ENCODE measurements at regions not wholly inside any gene's neighbourhood (a gene's known extent, or its start where the extent isn't known, plus 50 kb on each side); places are given as distances from the start of the nearest gene placed in this dataset.

GRCh38 chrX:116246261-116246660, 75.7 kb downstream of the AGTR2 start (continued):
- no peak for TF ChIP-seq ZNF280C (tag by site-specific recombination; IDR thresholded peaks at IDR 0.05)
- no peak for TF ChIP-seq AEBP2 (tag by site-specific recombination; IDR thresholded peaks at IDR 0.05; ENCODE audit: borderline replicate concordance)
- no peak for TF ChIP-seq SCRT1 (tag by site-specific recombination; IDR thresholded peaks at IDR 0.05; ENCODE audit: borderline replicate concordance)
- no peak for TF ChIP-seq ZNF16 (tag by site-specific recombination; IDR thresholded peaks at IDR 0.05; ENCODE audit: low read depth)
- TF ChIP-seq REPIN1 (tag by site-specific recombination; IDR thresholded peaks at IDR 0.05; ENCODE audit: low read depth): no peak

GRCh38 chrX:116267511-116268040, 97.0 kb downstream of the AGTR2 start:
- Histone ChIP-seq H3K9me3 (ENCODE audit: control insufficient read depth, insufficient read depth, low read depth, low read length) (no peaks in the 10 kb centered on the region), H3K4me1 (ENCODE audit: control insufficient read depth, insufficient read depth, low read length) (no peaks in the 10 kb centered on the region), H3K4me3 (ENCODE audit: low read depth, low read length) (no peak overlapping the region), H3K27ac (ENCODE audit: extremely low read depth, low read depth, low read length) (no peak overlapping the region), H3K36me3 (ENCODE audit: control insufficient read depth in 2 of 2, insufficient read depth in 1 of 2, low read length in 2 of 2) (no peaks in the 10 kb centered on the region)
- TF ChIP-seq IKZF3 (tag by site-specific recombination; IDR thresholded peaks at IDR 0.05): no peak
- TF ChIP-seq MZF1 (tag by site-specific recombination; IDR thresholded peaks at IDR 0.05; ENCODE audit: borderline replicate concordance): no peak
- TF ChIP-seq ATF2 (tag by site-specific recombination; IDR thresholded peaks at IDR 0.05; ENCODE audit: low read depth): no peak
- TF ChIP-seq ZBTB20 (tag by site-specific recombination; IDR thresholded peaks at IDR 0.05): no peak
- TF ChIP-seq ZBTB7A (tag by site-specific recombination; IDR thresholded peaks at IDR 0.05; ENCODE audit: low read depth): no peak
- TF ChIP-seq ZNF843 (tag by site-specific recombination; IDR thresholded peaks at IDR 0.05): no peak
- TF ChIP-seq ZNF600 (tag by site-specific recombination; IDR thresholded peaks at IDR 0.05): no peak
- ChIA-PET CTCF (no interaction called here), POLR2A (no interaction called here)

- POLR2A ChIA-PET: no interaction called here
- CTCF ChIA-PET: interaction anchor here (0.6 kb wide), 2 partner anchors 21 to 67 kb away, joined by 3 to 4 read pairs; no protein-coding TSS in a partner anchor
- Histone ChIP-seq H3K4me3 (ENCODE audit: low read depth, low read length) (no peak overlapping the region), H3K4me1 (ENCODE audit: control insufficient read depth, insufficient read depth, low read length) (no peaks in the 10 kb centered on the region), H3K36me3 (ENCODE audit: control insufficient read depth in 2 of 2, insufficient read depth in 1 of 2, low read length in 2 of 2) (no peaks in the 10 kb centered on the region), H3K27ac (ENCODE audit: extremely low read depth, low read depth, low read length) (no peak overlapping the region), H3K9me3 (ENCODE audit: control insufficient read depth, insufficient read depth, low read depth, low read length) (no peaks in the 10 kb centered on the region)
- TF ChIP-seq ZNF701 (tag by site-specific recombination; IDR thresholded peaks at IDR 0.05) (no peak), ZNF580 (tag by site-specific recombination; IDR thresholded peaks at IDR 0.05) (no peak), KLF1 (tag by site-specific recombination; IDR thresholded peaks at IDR 0.05) (no peak), ZNF596 (tag by site-specific recombination; IDR thresholded peaks at IDR 0.05) (no peak), ZNF132 (tag by site-specific recombination; IDR thresholded peaks at IDR 0.05; ENCODE audit: borderline replicate concordance) (no peak), ZNF362 (tag by site-specific recombination; IDR thresholded peaks at IDR 0.05) (no peak), ZBTB26 (tag by site-specific recombination; optimal IDR thresholded peaks at IDR 0.05) (no peak)
Observed at GRCh38 chrX:116272322-116272721, 101.8 kb downstream of the AGTR2 start.
